ENCODE measurements at regions not wholly inside any gene's neighbourhood (a gene's known extent, or its start where the extent isn't known, plus 50 kb on each side); places are given as distances from the start of the nearest gene placed in this dataset.

- no peaks in the 10 kb centered on the region for H4K20me1 ChIP-seq (replicated peaks; ENCODE audit: control insufficient read depth, insufficient read depth, low read length)
- no peak overlapping the region for H3K27ac ChIP-seq (ENCODE audit: extremely low read depth, low read depth, low read length)
- in situ Hi-C loops (cut with MboI): no loop called here
- peaks cover 8% of the 10 kb centered on the region; the same call in 1 of the 2 replicates for H3K9me3 ChIP-seq (replicated peaks; ENCODE audit: control insufficient read depth, insufficient read depth, low read depth, low read length)
- no peaks in the 10 kb centered on the region for H3K27me3 ChIP-seq (ENCODE audit: control insufficient read depth in 2 of 2, insufficient read depth in 2 of 2, low read length in 2 of 2)
- BruUV-seq (replicated peaks): no TSS peak
- intact Hi-C loops (cut with micrococcal nuclease): no loop called here
- no peaks in the 10 kb centered on the region for H3K9me1 ChIP-seq (ENCODE audit: control insufficient read depth, insufficient read depth, low read length)
- WGBS (ENCODE audit: insufficient coverage, low coverage, missing lambda C conversion rate): 4% methylated on average over 2 of the region's 2 CpGs
- no peak overlapping the region for H2AFZ ChIP-seq (ENCODE audit: low read depth, low read length)
- DNase-seq (ENCODE audit: extremely low read depth in 1 of 4, low spot score in 3 of 4) (no peak), ATAC-seq (no peak; the same call in 2 of the 3 replicates), FAIRE-seq (no peak)
- no peak overlapping the region for H3K4me2 ChIP-seq (ENCODE audit: insufficient read depth, low read length)
- H3K4me3 ChIP-seq: no peak overlapping the region
- ChIA-PET POLR2A (interaction anchor here (0.7 kb wide), 1 partner anchor 527 kb away, joined by 3 read pairs; no protein-coding TSS in a partner anchor), CTCF (ENCODE audit: low intra/inter-chr PET ratio) (no interaction called here)
- H3K79me2 ChIP-seq (ENCODE audit: control insufficient read depth, insufficient read depth, low read length): no peaks in the 10 kb centered on the region
- H3K36me3 ChIP-seq (ENCODE audit: control insufficient read depth, insufficient read depth, low read length): no peaks in the 10 kb centered on the region
- no peak overlapping the region for H3K9ac ChIP-seq (ENCODE audit: insufficient read depth in 1 of 2, low read depth in 2 of 2, low read length in 2 of 2)
- H3K4me1 ChIP-seq (replicated peaks in 1 of 2; ENCODE audit: control insufficient read depth in 2 of 2, insufficient read depth in 2 of 2, low read length in 2 of 2): no peaks in the 10 kb centered on the region
- TF ChIP-seq TAL1 (IDR thresholded peaks at IDR 0.05) (no peak), ZFX (CRISPR knock-in tag; IDR thresholded peaks at IDR 0.05) (no peak), ZNF24 (IDR thresholded peaks at IDR 0.05) (no peak), TAF15 (IDR thresholded peaks at IDR 0.05; ENCODE audit: low read depth, low read length) (no peak), AFF1 (IDR thresholded peaks at IDR 0.05; ENCODE audit: low read depth in 1 of 2, partially characterized antibody in 2 of 2) (no peak), ZNF347 (CRISPR knock-in tag; IDR thresholded peaks at IDR 0.05; ENCODE audit: low read depth) (no peak), DDX20 (tag; IDR thresholded peaks at IDR 0.05; ENCODE audit: low read depth) (no peak), BRCA1 (IDR thresholded peaks at IDR 0.05) (no peak), BRCA1 (CRISPR knock-in tag; IDR thresholded peaks at IDR 0.05) (no peak), ZNF830 (CRISPR knock-in tag; IDR thresholded peaks at IDR 0.05) (no peak), TBL1XR1 (IDR thresholded peaks at IDR 0.05; ENCODE audit: low read length in 2 of 2) (no peak), ZNF609 (CRISPR knock-in tag; IDR thresholded peaks at IDR 0.05; ENCODE audit: borderline replicate concordance) (no peak)
- TF ChIP-seq, protein P1, sequence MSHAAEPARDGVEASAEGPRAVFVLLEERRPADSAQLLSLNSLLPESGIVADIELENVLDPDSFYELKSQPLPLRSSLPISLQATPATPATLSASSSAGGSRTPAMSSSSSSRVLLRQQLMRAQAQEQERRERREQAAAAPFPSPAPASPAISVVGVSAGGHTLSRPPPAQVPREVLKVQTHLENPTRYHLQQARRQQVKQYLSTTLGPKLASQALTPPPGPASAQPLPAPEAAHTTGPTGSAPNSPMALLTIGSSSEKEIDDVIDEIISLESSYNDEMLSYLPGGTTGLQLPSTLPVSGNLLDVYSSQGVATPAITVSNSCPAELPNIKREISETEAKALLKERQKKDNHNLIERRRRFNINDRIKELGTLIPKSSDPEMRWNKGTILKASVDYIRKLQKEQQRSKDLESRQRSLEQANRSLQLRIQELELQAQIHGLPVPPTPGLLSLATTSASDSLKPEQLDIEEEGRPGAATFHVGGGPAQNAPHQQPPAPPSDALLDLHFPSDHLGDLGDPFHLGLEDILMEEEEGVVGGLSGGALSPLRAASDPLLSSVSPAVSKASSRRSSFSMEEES (CRISPR knock-in tag; IDR thresholded peaks at IDR 0.05): no peak
Observed at GRCh38 chr13:90757127-90757680, 590.3 kb upstream of the MIR17HG start.

All from K562 (cell line).